Gastrocnemius medialis (tissue), 4 donors: ENCODE measurements at regions not wholly inside any gene's neighbourhood (a gene's known extent, or its start where the extent isn't known, plus 50 kb on each side); places are given as distances from the start of the nearest gene placed in this dataset.

Experiments
- POLR2A ChIP-seq, 2 donors: fragments of 450-650 bp; IDR thresholded peaks; one replicate each; pipeline ENCODE4 v1.6.1; 2017; ENCODE audit warnings: antibody characterized with exemption in 2 of 2, mild to moderate bottlenecking in 2 of 2, moderate library complexity in 2 of 2
- TF ChIP-seq, protein P1 (sequence below), 5 experiments: fragments of 450-650 bp in 3 of 5; fragments of 200-600 bp in 2 of 5; sonication (generic) in 2 of 5; IDR thresholded peaks in 4 of 5; conservative IDR thresholded peaks in 1 of 5; 1 replicate in 4 of 5; 2 replicates in 1 of 5; pipeline ENCODE4 v1.5.1; 2016 to 2019; ENCODE audit warnings: antibody characterized with exemption in 5 of 5, mild to moderate bottlenecking in 3 of 5, moderate library complexity in 3 of 5

DNA sequence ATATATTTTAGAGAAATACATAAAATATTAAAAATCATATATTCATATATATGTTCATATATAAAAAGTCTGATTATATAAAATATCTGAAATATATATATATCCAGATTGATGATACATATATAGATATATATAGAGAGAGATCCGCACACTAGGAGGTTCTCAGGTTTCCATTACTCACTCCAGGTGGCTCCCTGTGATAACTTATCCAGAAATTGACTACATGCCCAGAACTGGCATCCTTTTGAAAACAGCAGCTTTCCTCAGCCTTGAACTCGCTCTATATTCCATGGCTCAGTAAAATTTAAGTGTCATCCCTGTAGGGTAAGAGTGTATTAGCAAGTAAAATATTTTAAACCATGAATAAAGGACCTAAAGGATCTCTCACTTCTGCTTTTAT is 206.8 kb downstream of the TINAG start:
- TF ChIP-seq, protein P1, sequence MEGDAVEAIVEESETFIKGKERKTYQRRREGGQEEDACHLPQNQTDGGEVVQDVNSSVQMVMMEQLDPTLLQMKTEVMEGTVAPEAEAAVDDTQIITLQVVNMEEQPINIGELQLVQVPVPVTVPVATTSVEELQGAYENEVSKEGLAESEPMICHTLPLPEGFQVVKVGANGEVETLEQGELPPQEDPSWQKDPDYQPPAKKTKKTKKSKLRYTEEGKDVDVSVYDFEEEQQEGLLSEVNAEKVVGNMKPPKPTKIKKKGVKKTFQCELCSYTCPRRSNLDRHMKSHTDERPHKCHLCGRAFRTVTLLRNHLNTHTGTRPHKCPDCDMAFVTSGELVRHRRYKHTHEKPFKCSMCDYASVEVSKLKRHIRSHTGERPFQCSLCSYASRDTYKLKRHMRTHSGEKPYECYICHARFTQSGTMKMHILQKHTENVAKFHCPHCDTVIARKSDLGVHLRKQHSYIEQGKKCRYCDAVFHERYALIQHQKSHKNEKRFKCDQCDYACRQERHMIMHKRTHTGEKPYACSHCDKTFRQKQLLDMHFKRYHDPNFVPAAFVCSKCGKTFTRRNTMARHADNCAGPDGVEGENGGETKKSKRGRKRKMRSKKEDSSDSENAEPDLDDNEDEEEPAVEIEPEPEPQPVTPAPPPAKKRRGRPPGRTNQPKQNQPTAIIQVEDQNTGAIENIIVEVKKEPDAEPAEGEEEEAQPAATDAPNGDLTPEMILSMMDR (IDR thresholded peaks at IDR 0.05 in 4 of 5, conservative IDR thresholded peaks at IDR 0.05 in 1 of 5): no peak
- TF ChIP-seq POLR2A (IDR thresholded peaks at IDR 0.05): no peak
